Activated T-cell treated with anti-CD3 and anti-CD28 coated beads for 48 hours (primary cell): ENCODE measurements at regions not wholly inside any gene's neighbourhood (a gene's known extent, or its start where the extent isn't known, plus 50 kb on each side); places are given as distances from the start of the nearest gene placed in this dataset.
"Not testable (repeated sequence)": the region's sequence is repeated elsewhere in the genome, so short reads cannot be mapped to it uniquely, and the experiment has no call there.

ENCODE experiments used
- DNase-seq: peaks from one replicate; pipeline ENCODE4 v3.0.0-alpha.2; 2020; ENCODE audit warnings: low read depth

GRCh38 chr18:1294229-1294628, 389.6 kb downstream of the ADCYAP1 start:
- DNase-seq, result no peak

- no peak for DNase-seq
Observed at GRCh38 chr18:1296237-1296636, 391.6 kb downstream of the ADCYAP1 start.

DNA sequence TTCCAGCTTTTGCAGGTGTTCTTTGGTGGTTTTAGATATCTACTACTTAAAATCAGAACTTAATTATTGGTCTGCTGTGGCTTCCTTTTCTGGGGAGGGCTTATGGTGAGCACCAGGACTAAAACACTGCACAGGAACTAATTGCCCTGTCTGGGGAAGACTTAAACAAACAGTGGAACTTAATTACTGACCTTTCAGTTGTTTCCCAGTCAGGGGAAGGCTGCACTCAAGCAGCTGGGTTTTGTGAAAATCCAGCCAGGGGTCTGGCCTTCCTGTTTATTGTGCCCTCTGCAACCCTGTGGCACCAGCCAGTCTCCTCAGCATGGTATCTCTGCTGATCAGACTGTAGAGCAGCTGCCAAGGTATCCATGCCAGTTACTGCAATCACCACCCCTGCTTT, 398.2 kb downstream of the ADCYAP1 start:
- no peak for DNase-seq

DNA sequence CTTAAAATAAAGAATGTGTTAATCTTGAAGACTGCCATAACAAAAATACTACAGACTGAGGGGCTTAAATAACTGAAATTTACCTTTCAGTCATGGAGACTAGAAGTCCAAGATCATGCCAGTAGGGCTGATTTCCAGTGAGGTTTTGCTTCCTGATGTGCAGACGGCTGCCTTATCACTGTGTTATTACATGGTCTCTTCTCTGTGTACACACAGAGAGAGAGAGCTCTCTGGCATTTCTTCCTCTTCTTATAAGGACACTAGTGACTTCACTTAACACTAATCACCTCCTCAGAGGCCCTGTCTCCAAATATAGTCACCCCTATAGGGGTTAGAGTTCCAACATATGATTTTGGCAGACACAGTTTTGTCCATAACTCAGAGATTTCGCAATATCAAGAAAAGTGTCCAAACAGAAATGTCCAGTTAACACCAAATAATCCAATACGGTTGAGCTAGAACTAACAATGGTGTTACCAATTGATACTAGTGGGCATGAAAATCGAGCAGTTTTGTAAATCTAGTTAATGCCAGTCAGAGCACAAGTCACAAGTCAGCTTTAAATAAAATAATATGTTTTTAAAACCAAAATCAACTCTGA, 399.8 kb downstream of the ADCYAP1 start:
- DNase-seq, result no peak

- no peak for DNase-seq
Observed at GRCh38 chr18:1306641-1307040, 402.0 kb downstream of the ADCYAP1 start.

GRCh38 chr18:1308686-1309085, 404.0 kb downstream of the ADCYAP1 start:
- DNase-seq, result no peak

- DNase-seq, result no peak
Observed at GRCh38 chr18:1311376-1311775, 406.7 kb downstream of the ADCYAP1 start.

DNA sequence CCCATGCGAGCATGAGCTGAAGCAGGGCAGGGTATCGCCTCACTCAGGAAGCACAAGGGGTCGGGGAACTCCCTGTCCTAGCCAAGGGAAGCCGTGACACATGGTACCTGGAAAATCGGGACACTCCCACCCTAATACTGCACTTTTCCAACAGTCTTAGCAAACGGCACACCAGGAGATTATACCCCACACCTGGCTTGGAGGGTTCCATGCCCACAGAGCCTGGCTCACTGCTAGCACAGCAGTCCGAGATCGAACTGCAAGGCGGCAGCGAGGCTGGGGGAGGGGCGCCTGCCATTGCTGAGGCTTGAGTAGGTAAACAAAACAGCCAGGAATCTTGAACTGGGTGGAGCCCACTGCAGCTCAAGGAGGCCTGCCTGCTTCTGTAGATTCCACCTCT, 430.7 kb downstream of the ADCYAP1 start:
- not testable (repeated sequence) for DNase-seq

GRCh38 chr18:1350931-1351450, 446.3 kb downstream of the ADCYAP1 start:
- no peak for DNase-seq

DNA sequence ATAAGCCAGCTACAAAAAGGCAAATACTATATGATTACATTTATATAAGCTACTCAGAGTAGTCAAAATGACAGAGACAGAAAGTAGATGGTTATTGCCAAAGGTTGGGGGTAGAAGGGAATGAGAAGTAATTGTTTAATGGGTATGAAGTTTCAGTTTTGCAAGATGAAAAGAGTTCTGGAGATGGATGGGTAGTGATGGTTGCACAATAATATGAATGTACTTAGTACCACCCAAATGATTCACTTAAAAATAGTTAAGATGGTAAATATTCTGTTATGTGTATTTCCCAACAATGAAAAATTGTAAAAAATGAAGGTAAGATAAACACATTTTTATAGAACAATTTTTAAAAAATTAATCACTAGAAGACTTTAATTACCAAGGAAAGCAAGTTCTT, 448.4 kb downstream of the ADCYAP1 start:
- no peak for DNase-seq

- no peak for DNase-seq
Observed at GRCh38 chr18:1357724-1358123, 453.1 kb downstream of the ADCYAP1 start.

DNA sequence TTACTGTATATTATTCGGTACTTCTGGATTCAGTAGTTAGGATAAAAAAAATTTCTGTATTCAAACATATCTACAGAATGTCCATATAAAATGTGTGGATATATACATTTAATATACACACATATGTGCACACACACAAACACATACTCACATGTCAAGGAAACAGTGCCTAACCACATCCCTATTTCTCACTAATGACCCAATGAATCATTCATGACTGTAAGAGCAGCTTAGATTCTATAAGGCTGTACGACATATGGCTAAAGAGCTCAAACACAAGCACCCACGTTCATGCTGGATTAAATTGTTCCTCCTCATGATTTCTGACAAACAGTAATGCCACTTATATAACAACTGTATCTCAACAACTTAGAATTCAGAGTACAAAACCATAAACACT, 457.3 kb downstream of the ADCYAP1 start:
- no peak for DNase-seq

- no peak for DNase-seq
Observed at GRCh38 chr18:1370552-1370951, 465.9 kb downstream of the ADCYAP1 start.

- no peak for DNase-seq
Observed at GRCh38 chr18:1371724-1372123, 467.1 kb downstream of the ADCYAP1 start.

- no peak for DNase-seq
Observed at GRCh38 chr18:1383465-1383864, 478.8 kb downstream of the ADCYAP1 start.

DNA sequence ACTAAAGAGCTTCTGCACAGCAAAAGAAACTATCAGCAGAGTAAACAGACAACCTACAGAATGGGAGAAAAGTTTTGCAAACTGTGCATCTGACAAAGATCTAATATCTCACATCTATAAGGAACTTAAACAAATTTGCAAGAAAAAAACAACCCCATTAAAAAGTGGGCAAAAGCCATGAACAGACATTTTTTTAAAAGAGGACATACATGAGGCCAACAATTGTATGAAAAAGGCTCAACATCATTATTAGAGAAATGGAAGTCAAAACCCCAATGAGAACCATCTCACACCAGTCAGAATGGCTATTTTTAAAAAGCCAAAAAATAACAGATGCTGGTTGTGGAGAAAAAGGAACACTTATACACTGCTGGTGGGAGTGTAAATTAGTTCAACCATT, 483.8 kb downstream of the ADCYAP1 start:
- DNase-seq, result not testable (repeated sequence)

- DNase-seq, result no peak
Observed at GRCh38 chr18:1392046-1392445, 487.4 kb downstream of the ADCYAP1 start.

GRCh38 chr18:1392865-1393734, 488.4 kb downstream of the ADCYAP1 start:
- DNase-seq, result no peak

- no peak for DNase-seq
Observed at GRCh38 chr18:1393929-1394328, 489.3 kb downstream of the ADCYAP1 start.

GRCh38 chr18:1394426-1394825, 489.8 kb downstream of the ADCYAP1 start:
- DNase-seq, result no peak

- no peak for DNase-seq
Observed at GRCh38 chr18:1394966-1395365, 490.3 kb downstream of the ADCYAP1 start.

DNA sequence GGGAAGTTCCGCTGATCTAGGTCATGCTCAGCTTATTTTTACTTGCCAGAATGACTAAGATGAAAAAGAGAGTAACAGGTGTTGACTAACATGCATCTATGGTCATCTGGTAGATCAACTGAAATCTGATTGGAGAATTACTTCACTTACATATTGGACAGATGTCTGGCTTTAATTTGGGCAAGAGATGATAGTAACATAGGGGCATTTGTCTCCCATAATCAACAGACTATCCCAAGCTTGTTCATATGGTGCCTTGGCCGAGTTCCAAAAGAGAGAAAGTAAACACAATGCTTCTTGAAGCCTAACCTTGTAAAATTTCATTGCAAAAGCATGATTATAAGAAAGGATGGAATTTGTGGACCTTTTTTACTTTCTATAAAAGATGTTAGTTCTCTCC, 503.7 kb downstream of the ADCYAP1 start:
- no peak for DNase-seq

DNA sequence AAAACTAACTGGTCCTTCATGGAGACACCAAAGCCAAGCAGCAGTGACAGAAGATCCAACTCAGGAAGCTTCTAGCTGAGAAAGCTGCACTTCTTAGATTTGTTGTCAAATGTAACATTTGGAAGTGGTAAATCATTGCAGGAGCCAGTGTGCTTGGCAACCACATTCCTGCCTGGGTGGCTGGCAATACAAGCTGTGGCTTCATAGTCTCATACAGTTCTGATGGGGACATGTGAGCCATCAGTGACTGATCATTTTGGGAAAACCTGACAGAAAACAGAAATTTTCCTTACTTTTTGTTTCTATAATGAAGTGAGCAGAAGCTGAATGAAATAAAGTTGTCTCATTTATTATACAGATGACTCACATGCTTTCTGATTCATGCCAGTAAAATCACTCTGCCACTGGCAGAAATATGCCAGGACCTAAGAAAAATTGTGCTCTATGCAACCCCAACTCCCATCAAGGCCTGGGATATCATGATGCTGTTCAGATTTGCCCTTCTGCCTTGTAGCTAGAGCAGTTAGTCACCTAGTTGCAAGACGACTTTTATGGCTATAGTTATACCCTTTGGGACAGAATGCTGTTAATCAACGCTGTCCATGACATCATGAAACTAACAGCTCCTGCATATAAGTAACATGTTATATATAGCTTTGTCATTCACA, 508.1 kb downstream of the ADCYAP1 start:
- DNase-seq, result no peak
